ENCODE measurements at regions not wholly inside any gene's neighbourhood (a gene's known extent, or its start where the extent isn't known, plus 50 kb on each side); places are given as distances from the start of the nearest gene placed in this dataset.

- Histone ChIP-seq H2BK12ac (ENCODE audit: low read length in 2 of 2) (no peak overlapping the region), H3K4me1 (ENCODE audit: control insufficient read depth, insufficient read depth, low read depth, low read length) (peaks cover 5% of the 10 kb centered on the region), H3K23ac (ENCODE audit: low read length in 2 of 2) (no peak overlapping the region), H2BK5ac (ENCODE audit: low read depth, low read length, poor library complexity, severe bottlenecking) (no peak overlapping the region), H4K8ac (ENCODE audit: low read length) (no peak overlapping the region), H3K18ac (ENCODE audit: low read depth in 1 of 2, low read length in 2 of 2) (no peak overlapping the region), H3K27me3 (ENCODE audit: control insufficient read depth in 1 of 2, insufficient read depth in 1 of 2, low read length in 2 of 2) (peaks cover 0 to 38% of the 10 kb centered on the region in 2 experiments), H2AFZ (ENCODE audit: low read depth, low read length) (no peak overlapping the region), H3K9me3 (ENCODE audit: control insufficient read depth, low read length) (no peaks in the 10 kb centered on the region), H3K4ac (ENCODE audit: low read depth in 1 of 2, low read length in 2 of 2) (no peak overlapping the region), H3K27ac (ENCODE audit: low read length, poor library complexity, severe bottlenecking) (no peak overlapping the region), H2BK15ac (ENCODE audit: low read depth, poor library complexity, severe bottlenecking) (no peak overlapping the region), H3K14ac (ENCODE audit: low read length in 2 of 2) (no peak overlapping the region), H2AK5ac (ENCODE audit: low read length, severe bottlenecking) (no peak overlapping the region), H3K36me3 (ENCODE audit: control insufficient read depth in 1 of 2, insufficient read depth in 2 of 2, low read depth in 1 of 2, low read length in 2 of 2) (no peaks in the 10 kb centered on the region), H3K4me3 (ENCODE audit: insufficient read depth in 1 of 2, low read depth in 1 of 2, low read length in 2 of 2) (no peak overlapping the region), H3K4me2 (ENCODE audit: low read length, poor library complexity, severe bottlenecking) (no peak overlapping the region), H4K91ac (ENCODE audit: low read length) (no peak overlapping the region), H3K79me1 (replicated peaks; ENCODE audit: low read length, poor library complexity, severe bottlenecking) (no peaks in the 10 kb centered on the region), H3K9ac (ENCODE audit: low read length) (no peak overlapping the region), H2BK120ac (ENCODE audit: low read depth, low read length) (no peak overlapping the region)
- WGBS = 75% methylated on average over 3 of the region's 4 CpGs
- no peak for DNase-seq
Measured at GRCh38 chr1:24263211-24263610, 55.9 kb upstream of the GRHL3 start.

GRCh38 chr1:24261977-24262376 is 57.2 kb upstream of the GRHL3 start:
- no peak overlapping the region for H3K18ac ChIP-seq (ENCODE audit: low read depth in 1 of 2, low read length in 2 of 2)
- no peaks in the 10 kb centered on the region for H3K79me1 ChIP-seq (replicated peaks; ENCODE audit: low read length, poor library complexity, severe bottlenecking)
- no peak overlapping the region for H3K4me3 ChIP-seq (ENCODE audit: insufficient read depth in 1 of 2, low read depth in 1 of 2, low read length in 2 of 2)
- no peak overlapping the region for H2BK5ac ChIP-seq (ENCODE audit: low read depth, low read length, poor library complexity, severe bottlenecking)
- H3K9me3 ChIP-seq (ENCODE audit: control insufficient read depth, low read length) = peaks cover 7% of the 10 kb centered on the region
- H3K4me2 ChIP-seq (ENCODE audit: low read length, poor library complexity, severe bottlenecking) = no peak overlapping the region
- H3K27me3 ChIP-seq (ENCODE audit: control insufficient read depth in 1 of 2, insufficient read depth in 1 of 2, low read length in 2 of 2) = peaks cover 0 to 49% of the 10 kb centered on the region in 2 experiments
- H3K27ac ChIP-seq (ENCODE audit: low read length, poor library complexity, severe bottlenecking) = no peak overlapping the region
- H3K4ac ChIP-seq (ENCODE audit: low read depth in 1 of 2, low read length in 2 of 2) = no peak overlapping the region
- no peak overlapping the region for H2AFZ ChIP-seq (ENCODE audit: low read depth, low read length)
- H3K4me1 ChIP-seq (ENCODE audit: control insufficient read depth, insufficient read depth, low read depth, low read length) = peaks cover 5% of the 10 kb centered on the region
- H3K23ac ChIP-seq (ENCODE audit: low read length in 2 of 2) = no peak overlapping the region
- no peaks in the 10 kb centered on the region for H3K36me3 ChIP-seq (ENCODE audit: control insufficient read depth in 1 of 2, insufficient read depth in 2 of 2, low read depth in 1 of 2, low read length in 2 of 2)
- H2BK120ac ChIP-seq (ENCODE audit: low read depth, low read length) = no peak overlapping the region
- H4K91ac ChIP-seq (ENCODE audit: low read length) = no peak overlapping the region
- no peak overlapping the region for H2BK15ac ChIP-seq (ENCODE audit: low read depth, poor library complexity, severe bottlenecking)
- H3K9ac ChIP-seq (ENCODE audit: low read length) = no peak overlapping the region
- no peak overlapping the region for H2AK5ac ChIP-seq (ENCODE audit: low read length, severe bottlenecking)
- no peak overlapping the region for H3K14ac ChIP-seq (ENCODE audit: low read length in 2 of 2)
- H2BK12ac ChIP-seq (ENCODE audit: low read length in 2 of 2) = no peak overlapping the region
- H4K8ac ChIP-seq (ENCODE audit: low read length) = no peak overlapping the region
- no peak for DNase-seq
- WGBS = 100% methylated on average over 4 of the region's 5 CpGs

GRCh38 chr1:24258735-24259424 is 60.3 kb upstream of the GRHL3 start:
- Histone ChIP-seq H3K9me3 (ENCODE audit: control insufficient read depth, low read length) (peaks cover 16% of the 10 kb centered on the region), H3K14ac (ENCODE audit: low read length in 2 of 2) (no peak overlapping the region), H3K79me1 (replicated peaks; ENCODE audit: low read length, poor library complexity, severe bottlenecking) (no peaks in the 10 kb centered on the region), H2BK5ac (ENCODE audit: low read depth, low read length, poor library complexity, severe bottlenecking) (no peak overlapping the region), H2AFZ (ENCODE audit: low read depth, low read length) (no peak overlapping the region), H3K23ac (ENCODE audit: low read length in 2 of 2) (no peak overlapping the region), H3K27ac (ENCODE audit: low read length, poor library complexity, severe bottlenecking) (no peak overlapping the region), H3K27me3 (ENCODE audit: control insufficient read depth in 1 of 2, insufficient read depth in 1 of 2, low read length in 2 of 2) (peaks cover 0 to 55% of the 10 kb centered on the region in 2 experiments), H3K4me1 (ENCODE audit: control insufficient read depth, insufficient read depth, low read depth, low read length) (no peaks in the 10 kb centered on the region), H3K9ac (ENCODE audit: low read length) (no peak overlapping the region), H3K4ac (ENCODE audit: low read depth in 1 of 2, low read length in 2 of 2) (no peak overlapping the region), H2BK120ac (ENCODE audit: low read depth, low read length) (no peak overlapping the region), H3K36me3 (ENCODE audit: control insufficient read depth in 1 of 2, insufficient read depth in 2 of 2, low read depth in 1 of 2, low read length in 2 of 2) (no peaks in the 10 kb centered on the region), H3K4me2 (ENCODE audit: low read length, poor library complexity, severe bottlenecking) (no peak overlapping the region), H2BK15ac (ENCODE audit: low read depth, poor library complexity, severe bottlenecking) (no peak overlapping the region), H2BK12ac (ENCODE audit: low read length in 2 of 2) (no peak overlapping the region), H4K91ac (ENCODE audit: low read length) (no peak overlapping the region), H2AK5ac (ENCODE audit: low read length, severe bottlenecking) (no peak overlapping the region), H3K4me3 (ENCODE audit: insufficient read depth in 1 of 2, low read depth in 1 of 2, low read length in 2 of 2) (peak overlapping the region in 1 of 2 experiments; percentile 7), H4K8ac (ENCODE audit: low read length) (no peak overlapping the region), H3K18ac (ENCODE audit: low read depth in 1 of 2, low read length in 2 of 2) (no peak overlapping the region)
- no peak for DNase-seq
- WGBS = 98% methylated on average over 11 of the region's 16 CpGs

- Histone ChIP-seq H2AFZ (ENCODE audit: low read depth, low read length) (no peak overlapping the region), H2BK12ac (ENCODE audit: low read length in 2 of 2) (no peak overlapping the region), H3K9ac (ENCODE audit: low read length) (no peak overlapping the region), H3K18ac (ENCODE audit: low read depth in 1 of 2, low read length in 2 of 2) (no peak overlapping the region), H3K27me3 (ENCODE audit: control insufficient read depth in 1 of 2, insufficient read depth in 1 of 2, low read length in 2 of 2) (peaks cover 0 to 46% of the 10 kb centered on the region in 2 experiments), H2AK5ac (ENCODE audit: low read length, severe bottlenecking) (no peak overlapping the region), H3K36me3 (ENCODE audit: control insufficient read depth in 1 of 2, insufficient read depth in 2 of 2, low read depth in 1 of 2, low read length in 2 of 2) (no peaks in the 10 kb centered on the region), H3K27ac (ENCODE audit: low read length, poor library complexity, severe bottlenecking) (no peak overlapping the region), H3K4me1 (ENCODE audit: control insufficient read depth, insufficient read depth, low read depth, low read length) (no peaks in the 10 kb centered on the region), H2BK120ac (ENCODE audit: low read depth, low read length) (no peak overlapping the region), H4K8ac (ENCODE audit: low read length) (no peak overlapping the region), H4K91ac (ENCODE audit: low read length) (peak overlapping the region; percentile 28), H3K14ac (ENCODE audit: low read length in 2 of 2) (no peak overlapping the region), H2BK5ac (ENCODE audit: low read depth, low read length, poor library complexity, severe bottlenecking) (no peak overlapping the region), H3K79me1 (replicated peaks; ENCODE audit: low read length, poor library complexity, severe bottlenecking) (no peaks in the 10 kb centered on the region), H3K9me3 (ENCODE audit: control insufficient read depth, low read length) (peaks cover 16% of the 10 kb centered on the region), H3K4me2 (ENCODE audit: low read length, poor library complexity, severe bottlenecking) (no peak overlapping the region), H3K23ac (ENCODE audit: low read length in 2 of 2) (no peak overlapping the region), H3K4ac (ENCODE audit: low read depth in 1 of 2, low read length in 2 of 2) (no peak overlapping the region), H2BK15ac (ENCODE audit: low read depth, poor library complexity, severe bottlenecking) (no peak overlapping the region), H3K4me3 (ENCODE audit: insufficient read depth in 1 of 2, low read depth in 1 of 2, low read length in 2 of 2) (no peak overlapping the region)
- 39% methylated on average over 2 of the region's 2 CpGs for WGBS
- no peak for DNase-seq
Measured at GRCh38 chr1:24257373-24257772, 61.8 kb upstream of the GRHL3 start.
